GM23248 (cell line): ENCODE measurements at regions not wholly inside any gene's neighbourhood (a gene's known extent, or its start where the extent isn't known, plus 50 kb on each side); places are given as distances from the start of the nearest gene placed in this dataset.

Experiments
- DNase-seq: peaks from one replicate; pipeline ENCODE4 v3.0.0-alpha.2; 2015
- H2AFZ ChIP-seq: fragments of 200-600 bp; sonication (generic); 2 replicates; pipeline ENCODE4 v1.6.1; 2016; ENCODE audit warnings: antibody characterized with exemption
- H3F3A ChIP-seq: fragments of 200-600 bp; sonication (generic); 2 replicates; pipeline ENCODE4 v1.6.1; 2016; ENCODE audit warnings: mild to moderate bottlenecking, antibody characterized with exemption, mixed run types; ENCODE audit not compliant: insufficient read depth
- H3K27ac ChIP-seq: fragments of 200-600 bp; sonication (generic); 2 replicates; pipeline ENCODE4 v1.5.1; 2016; ENCODE audit warnings: mild to moderate bottlenecking
- H3K27me3 ChIP-seq: fragments of 200-600 bp; sonication (generic); replicated peaks from 2 replicates; pipeline ENCODE4 v1.6.1; 2016; ENCODE audit warnings: mild to moderate bottlenecking; ENCODE audit not compliant: insufficient read depth
- H3K36me3 ChIP-seq: fragments of 200-600 bp; sonication (generic); 2 replicates; pipeline ENCODE4 v1.6.1; 2016; ENCODE audit warnings: low read depth, mild to moderate bottlenecking
- H3K4me1 ChIP-seq: fragments of 200-600 bp; sonication (generic); 2 replicates; pipeline ENCODE4 v1.6.1; 2016; ENCODE audit warnings: mild to moderate bottlenecking; ENCODE audit not compliant: insufficient read depth
- H3K4me2 ChIP-seq: fragments of 200-600 bp; sonication (generic); one replicate; pipeline ENCODE4 v1.6.1; 2016; ENCODE audit warnings: mild to moderate bottlenecking; ENCODE audit not compliant: unreplicated experiment
- H3K4me3 ChIP-seq: fragments of 200-600 bp; sonication (generic); 2 replicates; pipeline ENCODE4 v1.5.1; 2016; ENCODE audit warnings: mild to moderate bottlenecking
- H3K79me2 ChIP-seq: fragments of 200-600 bp; sonication (generic); 2 replicates; pipeline ENCODE4 v1.6.1; 2016; ENCODE audit warnings: mild to moderate bottlenecking; ENCODE audit not compliant: insufficient read depth
- H3K9ac ChIP-seq: fragments of 200-600 bp; sonication (generic); 2 replicates; pipeline ENCODE4 v1.6.1; 2016; ENCODE audit warnings: mild to moderate bottlenecking
- H3K9me2 ChIP-seq: fragments of 200-600 bp; sonication (generic); 2 replicates; pipeline ENCODE4 v1.6.1; 2016; ENCODE audit warnings: mixed run types, mild to moderate bottlenecking, moderate library complexity; ENCODE audit not compliant: insufficient read depth
- H3K9me3 ChIP-seq: fragments of 200-600 bp; sonication (generic); one replicate; pipeline ENCODE4 v1.6.1; 2017; ENCODE audit warnings: low read depth
- H4K20me1 ChIP-seq: fragments of 200-600 bp; sonication (generic); 2 replicates; pipeline ENCODE4 v1.6.0; 2016; ENCODE audit not compliant: insufficient read depth
- EZH2 ChIP-seq: fragments of 200-600 bp; sonication (generic); IDR thresholded peaks from 2 replicates; pipeline ENCODE4 v1.6.1; 2018; ENCODE audit warnings: antibody characterized with exemption, mild to moderate bottlenecking; ENCODE audit not compliant: insufficient read depth, poor library complexity, severe bottlenecking
- EZH2phosphoT487 ChIP-seq: fragments of 200-600 bp; sonication (generic); IDR thresholded peaks from 2 replicates; pipeline ENCODE4 v1.6.1; 2018; ENCODE audit warnings: antibody characterized with exemption, moderate library complexity, mild to moderate bottlenecking, low read depth; ENCODE audit not compliant: insufficient read depth
- WGBS, 2 experiments: methylation state at CpG; one replicate each; pipeline ENCODE4 v1.1.6; 2015 to 2017; ENCODE audit warnings: low lambda C conversion rate in 2 of 2, low coverage in 1 of 2; ENCODE audit errors: missing lambda C conversion rate in 2 of 2; 5-methylcytosine and 5-hydroxymethylcytosine counted together
- in situ Hi-C: fragments of 300-500 bp; cut with MboI; formaldehyde crosslinking; loops from 2 replicates; pipeline ENCODE4 v1.15.0; 2020

DNA sequence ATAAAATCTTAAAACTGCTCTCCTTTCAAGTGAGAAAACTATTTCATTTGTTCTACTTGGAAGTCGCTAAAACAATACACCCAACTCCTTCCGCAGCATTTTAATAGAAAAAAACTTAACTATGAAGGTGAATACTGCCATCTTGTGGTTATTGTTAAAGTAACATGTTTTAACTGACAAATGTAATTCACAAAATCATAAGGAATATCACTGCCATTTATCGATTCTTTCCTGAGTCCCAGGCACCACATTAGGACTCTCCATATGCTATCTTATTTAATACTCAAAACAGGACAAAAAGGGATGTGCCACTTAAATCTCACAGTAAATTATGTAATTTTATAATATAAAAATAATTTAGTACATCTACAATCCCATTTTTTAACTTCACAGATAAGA lies 130.5 kb upstream of the ITGA1 start:
- Histone ChIP-seq H3K4me3 (peak overlapping the region; percentile 39; the same call in 1 of the 2 replicates), H3K79me2 (no peaks in the 10 kb centered on the region), H3K9me3 (no peaks in the 10 kb centered on the region), H3K9ac (no peak overlapping the region), H4K20me1 (no peaks in the 10 kb centered on the region), H3K27ac (no peak overlapping the region), H2AFZ (peak overlapping the region; percentile 49; the same call in 1 of the 2 replicates), H3K4me2 (peak overlapping the region; percentile 64), H3K27me3 (peaks cover 40% of the 10 kb centered on the region), H3K36me3 (no peaks in the 10 kb centered on the region), H3K4me1 (no peaks in the 10 kb centered on the region), H3F3A (no peaks in the 10 kb centered on the region), H3K9me2 (no peaks in the 10 kb centered on the region)
- DNase-seq = peak; percentile 71
- TF ChIP-seq EZH2 = no peak
- TF ChIP-seq EZH2phosphoT487 = no peak
- in situ Hi-C loops = loop anchor here (10.0 kb wide), 1 partner anchor 1692 kb away; no protein-coding TSS in a partner anchor
- WGBS, 2 experiments = 1 to 2% methylated on average over 3 of the region's 3 CpGs

- no peak overlapping the region for H3K4me3 ChIP-seq
- no peak overlapping the region for H3K9ac ChIP-seq
- in situ Hi-C loops = loop anchor here (10.0 kb wide), 1 partner anchor 1693 kb away; no protein-coding TSS in a partner anchor
- no peak overlapping the region for H2AFZ ChIP-seq
- no peak overlapping the region for H3K27ac ChIP-seq
- no peaks in the 10 kb centered on the region for H4K20me1 ChIP-seq
- no peaks in the 10 kb centered on the region for H3F3A ChIP-seq
- 92 to 98% methylated on average over 2 of the region's 2 CpGs for WGBS, 2 experiments
- no peaks in the 10 kb centered on the region for H3K36me3 ChIP-seq
- no peaks in the 10 kb centered on the region for H3K79me2 ChIP-seq
- no peak for DNase-seq
- H3K9me2 ChIP-seq = no peaks in the 10 kb centered on the region
- peaks cover 35% of the 10 kb centered on the region for H3K27me3 ChIP-seq
- no peak overlapping the region for H3K4me2 ChIP-seq
- H3K9me3 ChIP-seq = no peaks in the 10 kb centered on the region
- no peak for TF ChIP-seq EZH2phosphoT487
- TF ChIP-seq EZH2 = no peak
- H3K4me1 ChIP-seq = no peaks in the 10 kb centered on the region
Measured at GRCh38 chr5:52658246-52658645, 129.5 kb upstream of the ITGA1 start.

- no peak overlapping the region for H2AFZ ChIP-seq
- no peak for DNase-seq
- in situ Hi-C loops = no loop called here
Measured at GRCh38 chr5:52660621-52661020, 127.1 kb upstream of the ITGA1 start.

DNA sequence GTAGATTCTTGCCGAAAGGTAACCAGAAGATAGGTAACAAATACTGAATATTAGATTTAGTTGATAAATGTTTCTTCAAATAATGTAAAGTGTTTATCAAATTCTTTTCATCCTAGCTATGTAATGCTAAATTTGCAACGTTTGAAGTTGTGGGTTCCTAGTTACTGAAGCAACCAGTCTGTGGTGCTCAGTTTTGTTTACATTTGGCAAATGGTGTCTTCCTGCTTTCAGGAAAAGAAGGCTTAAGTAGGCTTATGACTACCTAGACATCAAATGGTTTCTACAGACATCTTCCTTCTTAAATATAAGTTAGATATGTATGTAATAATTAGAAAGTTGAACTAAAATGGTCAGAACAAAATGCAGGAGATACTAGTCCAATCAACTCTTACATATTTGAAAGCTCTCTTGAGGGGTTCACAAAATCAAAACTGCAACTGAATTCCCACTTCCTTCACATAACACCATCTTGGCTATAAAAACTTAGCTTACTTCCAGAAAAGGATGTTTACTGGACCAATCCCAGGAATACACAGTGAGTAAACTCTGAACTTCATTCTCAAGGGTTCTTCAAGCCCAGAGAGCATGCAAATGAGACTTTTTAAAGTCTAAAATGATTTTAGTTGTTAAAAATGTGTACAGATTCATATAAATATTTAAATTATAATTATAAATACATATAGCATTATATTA lies 125.7 kb upstream of the ITGA1 start:
- no peaks in the 10 kb centered on the region for H4K20me1 ChIP-seq
- H3K4me1 ChIP-seq = 0 out of 2 replicates have a peak, but pooled peaks cover 6% of the 10 kb centered on the region
- DNase-seq = no peak
- H3K79me2 ChIP-seq = no peaks in the 10 kb centered on the region
- no peak overlapping the region for H2AFZ ChIP-seq
- 49 to 50% methylated on average over 2 of the region's 2 CpGs for WGBS, 2 experiments
- no peaks in the 10 kb centered on the region for H3K36me3 ChIP-seq
- in situ Hi-C loops = no loop called here
- H3K9ac ChIP-seq = no peak overlapping the region
- H3K9me3 ChIP-seq = no peaks in the 10 kb centered on the region
- H3K27ac ChIP-seq = no peak overlapping the region
- no peaks in the 10 kb centered on the region for H3F3A ChIP-seq
- no peak overlapping the region for H3K4me3 ChIP-seq
- 0 out of 2 replicates have a peak, but pooled peaks cover under 1% of the 10 kb centered on the region for H3K27me3 ChIP-seq
- H3K4me2 ChIP-seq = no peak overlapping the region
- no peak for TF ChIP-seq EZH2
- H3K9me2 ChIP-seq = no peaks in the 10 kb centered on the region

More at GRCh38 chr5:52660621-52661020, 127.1 kb upstream of the ITGA1 start:
- Histone ChIP-seq H4K20me1 (no peaks in the 10 kb centered on the region), H3K4me2 (no peak overlapping the region), H3K4me3 (no peak overlapping the region), H3K27me3 (peaks cover 11% of the 10 kb centered on the region), H3F3A (no peaks in the 10 kb centered on the region), H3K9me3 (no peaks in the 10 kb centered on the region), H3K9ac (no peak overlapping the region), H3K79me2 (no peaks in the 10 kb centered on the region), H3K4me1 (0 out of 2 replicates have a peak, but pooled peaks cover 3% of the 10 kb centered on the region), H3K9me2 (no peaks in the 10 kb centered on the region), H3K27ac (no peak overlapping the region), H3K36me3 (no peaks in the 10 kb centered on the region)
- TF ChIP-seq EZH2 = no peak
- no peak for TF ChIP-seq EZH2phosphoT487
- WGBS, 2 experiments = 80 to 93% methylated on average over 1 of the region's 1 CpG
